Kasumi-1 (cell line): ENCODE measurements at regions not wholly inside any gene's neighbourhood (a gene's known extent, or its start where the extent isn't known, plus 50 kb on each side); places are given as distances from the start of the nearest gene placed in this dataset.
"Not testable (repeated sequence)": the region's sequence is repeated elsewhere in the genome, so short reads cannot be mapped to it uniquely, and the experiment has no call there.

Experiments
- DNase-seq, 2 experiments: peaks; one replicate each; lab custom pipeline; 2025; lab: John Stamatoyannopoulos, UW

DNA sequence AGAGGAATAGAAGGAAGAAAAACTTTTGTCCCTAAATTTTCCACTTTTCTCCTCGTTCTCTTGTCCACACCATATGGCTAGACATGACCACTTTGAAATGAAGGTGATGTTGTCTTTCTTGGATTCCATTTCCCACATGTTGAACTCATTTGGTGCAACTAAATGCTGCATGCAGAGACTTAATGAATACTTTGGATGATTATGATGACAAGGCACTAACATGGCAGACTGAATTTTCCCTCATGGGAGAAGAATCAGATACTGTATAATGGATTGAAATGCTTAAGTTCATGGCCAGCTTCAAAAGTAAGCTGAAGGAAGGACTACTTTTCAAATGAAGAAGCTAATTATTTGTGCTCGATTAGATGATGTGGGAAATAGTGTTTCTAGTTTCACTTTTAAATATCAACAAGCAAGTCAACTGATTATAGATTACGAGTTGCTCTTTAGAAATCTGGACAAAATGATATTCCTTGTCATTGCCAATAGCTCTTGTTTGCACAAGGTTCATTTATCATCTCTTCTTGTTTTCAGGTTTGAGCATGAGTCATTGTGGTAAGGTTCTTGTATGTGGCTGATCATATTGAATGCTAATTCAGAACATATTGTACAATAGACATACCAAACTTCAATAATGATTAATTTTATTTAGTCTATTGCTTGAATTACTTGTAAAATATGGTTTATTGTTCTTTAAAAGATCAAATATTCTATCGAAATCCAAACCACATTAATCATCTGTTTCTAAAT, 501.3 kb upstream of the FTMT start:
- no peak for DNase-seq

DNA sequence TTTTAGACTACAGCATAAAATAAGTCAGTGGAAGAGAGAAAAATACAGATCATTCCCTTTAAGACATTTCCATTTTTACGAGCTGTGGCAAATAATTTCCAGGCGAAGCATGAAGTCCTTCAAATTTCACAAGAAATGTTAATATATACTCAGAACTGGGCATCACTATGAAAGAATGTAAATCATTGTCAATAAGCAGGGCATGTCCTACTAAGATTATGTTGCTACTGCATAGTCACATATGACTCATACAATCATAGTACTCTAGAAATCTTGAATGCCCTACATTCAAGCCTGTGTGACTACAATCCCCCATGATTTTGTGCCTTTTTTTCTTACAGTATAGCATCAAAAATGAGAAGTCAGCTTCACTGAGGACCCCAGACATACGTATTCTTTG, 485.2 kb upstream of the FTMT start:
- no peak for DNase-seq

DNA sequence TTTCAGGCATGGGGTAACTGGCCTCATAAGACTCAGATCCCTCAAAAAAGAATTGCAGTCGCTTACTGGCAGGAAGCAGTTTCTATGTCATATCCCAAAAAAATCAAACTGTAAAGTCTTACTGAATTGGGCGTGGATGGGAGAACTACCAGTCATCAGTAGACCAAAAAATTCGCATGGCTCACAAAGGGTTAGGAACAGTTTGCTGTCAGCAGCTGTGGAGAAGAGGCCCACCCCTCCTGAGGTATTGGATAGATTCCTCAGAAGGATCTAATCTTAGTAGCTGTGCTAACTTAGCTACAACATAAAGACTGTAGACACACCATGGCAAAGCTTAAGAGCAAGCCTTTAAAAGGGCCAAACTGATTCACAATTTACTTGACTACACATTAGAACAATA, 478.3 kb upstream of the FTMT start:
- DNase-seq = no peak

DNA sequence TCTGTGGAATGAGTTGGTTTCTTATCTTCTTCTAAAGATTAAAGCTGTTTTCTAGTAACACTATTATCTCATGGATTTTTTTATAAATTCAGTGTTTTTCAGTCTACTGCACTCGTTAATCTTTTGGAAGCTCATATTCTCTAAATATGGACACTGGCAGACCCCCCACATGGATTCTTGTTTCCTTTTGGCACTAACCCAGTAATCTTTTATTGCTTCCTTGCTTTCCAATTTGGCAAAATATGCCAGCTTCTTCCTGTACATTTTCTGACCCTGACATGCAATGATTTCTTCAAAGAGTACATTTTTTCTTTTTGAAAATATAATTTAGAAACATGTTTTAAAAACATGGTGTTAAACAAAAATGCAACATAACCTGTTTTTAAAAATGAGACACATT, 474.2 kb upstream of the FTMT start:
- DNase-seq = no peak

DNA sequence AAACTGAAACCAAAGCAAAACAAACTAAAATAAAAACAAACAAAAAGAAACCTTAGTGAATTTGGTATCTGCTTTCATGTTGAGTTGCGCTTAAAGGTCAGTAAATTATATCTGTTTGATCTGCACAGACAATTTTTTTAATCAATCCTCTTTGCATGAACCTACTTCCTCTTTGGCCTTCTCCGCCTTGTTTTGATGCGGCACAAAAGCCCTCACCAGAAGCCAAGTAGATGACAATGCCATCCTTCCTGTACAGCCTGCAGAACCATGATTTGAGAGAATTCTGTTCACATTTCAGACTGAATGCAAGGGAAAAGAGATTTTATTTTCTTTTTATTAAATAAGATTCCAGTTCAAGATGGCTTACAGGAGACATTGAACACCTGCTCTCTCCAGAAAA, 473.6 kb upstream of the FTMT start:
- peak; percentile 41 to 55 for DNase-seq

DNA sequence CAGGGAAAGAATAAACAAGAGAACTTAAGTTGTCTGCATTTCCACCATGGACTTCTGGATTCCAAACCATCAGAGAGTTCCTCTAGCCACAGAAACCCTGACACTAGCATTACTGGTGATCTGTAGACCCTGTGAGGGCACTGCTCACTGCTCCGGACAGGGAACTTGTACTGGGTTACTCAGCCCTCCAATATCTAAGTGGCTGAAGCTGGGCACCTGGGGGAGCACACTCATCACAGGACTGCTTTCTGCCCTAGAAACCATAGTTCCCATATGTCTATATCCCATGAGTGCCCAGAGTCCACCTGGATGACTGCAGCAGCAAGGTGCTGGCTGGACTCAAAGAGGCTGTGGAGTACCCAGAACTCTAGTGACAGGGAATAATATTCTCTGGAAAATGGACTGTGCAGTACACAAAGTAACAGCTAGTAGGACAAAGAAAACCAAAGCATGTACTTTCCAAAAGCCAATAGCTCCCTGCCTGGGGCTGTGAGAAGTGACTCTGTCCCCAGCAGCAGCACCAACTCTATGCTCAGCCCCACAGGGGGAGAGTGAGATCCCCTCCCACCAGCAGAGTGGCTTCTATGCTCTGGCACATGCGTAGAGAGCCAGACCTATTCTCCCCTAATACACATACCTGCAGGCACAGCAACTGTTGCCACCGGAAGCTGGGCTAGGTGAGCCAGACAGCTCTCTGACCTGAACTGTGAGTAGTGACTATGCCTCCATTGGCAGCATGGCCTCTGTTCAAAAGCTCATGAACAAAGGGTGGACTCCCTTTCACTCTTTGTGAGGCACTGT, 472.9 kb upstream of the FTMT start:
- no peak for DNase-seq

DNA sequence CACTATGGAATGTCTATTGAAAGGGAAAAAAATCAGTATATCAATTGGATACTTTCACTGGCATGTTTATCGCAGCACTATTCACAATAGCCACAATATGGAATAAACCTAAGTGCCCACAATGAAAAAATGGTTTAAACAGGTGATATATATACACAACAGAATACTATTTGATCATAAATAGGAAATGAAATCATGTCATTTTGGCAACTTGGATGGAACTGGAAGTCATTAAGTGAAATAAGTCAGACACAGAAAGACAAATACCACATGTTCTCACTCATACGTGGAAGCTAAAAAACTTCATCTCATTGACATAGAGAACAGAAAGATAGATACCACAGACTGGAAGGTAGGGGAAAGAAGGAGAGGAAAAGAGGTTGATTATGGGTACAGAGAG, 471.6 kb upstream of the FTMT start:
- no peak for DNase-seq

DNA sequence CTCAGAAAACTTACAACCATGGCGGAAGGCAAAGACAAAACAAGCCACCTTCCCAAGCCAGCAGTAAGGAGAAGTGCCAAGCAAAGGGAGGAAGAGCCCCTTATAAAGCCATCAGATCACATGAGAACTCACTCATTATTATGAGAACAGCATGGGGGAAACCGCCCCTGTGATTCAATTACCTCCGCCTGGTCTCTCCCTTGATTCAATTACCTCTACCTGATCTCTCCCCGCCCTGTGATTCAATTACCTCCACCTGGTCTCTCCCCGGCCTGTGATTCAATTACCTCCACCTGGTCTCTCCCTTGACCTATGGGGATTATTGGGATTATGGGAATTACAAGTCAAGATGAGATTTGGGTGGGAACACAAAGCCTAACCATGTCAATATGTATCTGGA, 467.3 kb upstream of the FTMT start:
- DNase-seq = no peak

DNA sequence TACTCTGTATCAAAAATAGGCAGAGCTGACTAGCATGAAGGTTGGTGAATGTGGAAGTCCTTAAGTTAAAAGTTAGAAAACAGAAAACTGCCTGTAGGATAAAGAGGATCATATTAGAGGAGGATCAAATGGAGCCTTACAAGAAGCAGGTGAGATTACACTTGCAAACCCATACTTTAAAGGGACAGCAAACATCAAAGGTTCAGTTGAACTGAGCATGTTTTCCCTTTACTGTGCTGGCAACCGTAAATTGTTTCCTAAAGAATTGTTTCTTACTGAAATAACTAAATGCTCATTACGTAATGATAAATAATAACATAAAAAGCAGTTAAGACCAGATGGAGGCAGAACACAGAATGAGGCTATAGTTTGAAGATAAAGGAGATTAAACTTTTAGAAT, 465.3 kb upstream of the FTMT start:
- no peak for DNase-seq

DNA sequence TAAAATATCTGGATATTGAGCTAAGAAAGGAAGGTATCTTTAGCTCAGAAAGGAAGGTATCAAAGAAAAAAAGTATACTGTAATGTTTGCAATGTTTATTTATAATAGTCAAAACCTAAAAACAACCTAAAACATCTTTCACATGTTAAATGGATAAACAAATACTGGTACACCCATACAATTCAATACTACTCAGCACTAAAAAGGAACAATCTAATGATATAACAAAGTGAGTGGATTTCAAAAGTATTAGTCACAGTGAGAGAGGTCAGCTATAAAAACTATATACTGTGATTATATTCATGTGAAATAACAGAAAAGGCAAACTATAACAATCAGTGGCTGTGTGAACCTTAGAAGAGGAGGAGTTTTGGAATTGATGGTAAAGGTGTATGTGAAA, 455.0 kb upstream of the FTMT start:
- DNase-seq = no peak

DNA sequence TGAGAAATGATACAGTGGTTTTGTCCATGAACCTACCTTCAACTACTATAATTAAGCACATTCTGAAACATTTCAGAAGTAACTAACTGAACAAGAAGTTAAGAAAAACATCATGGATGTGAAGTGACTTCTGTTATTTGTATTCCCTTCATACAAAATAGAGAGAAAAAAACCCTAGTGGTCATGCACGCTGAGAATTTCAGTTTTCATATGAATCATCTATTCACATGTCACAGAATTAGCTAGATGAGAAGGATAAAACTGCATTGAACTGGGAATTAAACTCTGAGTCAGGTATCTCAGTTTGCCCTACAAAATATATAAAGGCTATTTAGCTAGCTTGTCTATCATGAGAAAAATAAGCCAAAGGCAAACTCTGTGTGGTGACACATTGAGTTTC, 451.8 kb upstream of the FTMT start:
- no peak for DNase-seq

DNA sequence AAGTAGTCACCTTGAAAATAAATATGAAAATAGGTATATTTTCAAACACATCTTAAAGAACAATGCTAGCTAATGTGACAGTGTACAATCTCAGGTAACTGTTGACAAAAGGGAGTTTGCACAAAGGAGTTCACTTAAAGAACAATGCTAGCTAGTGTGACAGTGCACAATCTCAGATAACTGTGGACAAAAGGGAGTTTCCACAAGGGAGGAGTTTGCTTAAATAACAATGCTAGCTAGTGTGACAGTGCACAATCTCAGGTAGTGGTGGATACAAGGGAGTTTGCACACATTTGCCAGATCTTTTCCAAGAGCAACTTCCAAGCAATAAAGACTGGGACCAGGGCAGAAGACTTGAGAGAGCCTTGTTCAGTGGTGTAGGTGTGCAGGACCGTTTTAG, 442.9 kb upstream of the FTMT start:
- no peak for DNase-seq

DNA sequence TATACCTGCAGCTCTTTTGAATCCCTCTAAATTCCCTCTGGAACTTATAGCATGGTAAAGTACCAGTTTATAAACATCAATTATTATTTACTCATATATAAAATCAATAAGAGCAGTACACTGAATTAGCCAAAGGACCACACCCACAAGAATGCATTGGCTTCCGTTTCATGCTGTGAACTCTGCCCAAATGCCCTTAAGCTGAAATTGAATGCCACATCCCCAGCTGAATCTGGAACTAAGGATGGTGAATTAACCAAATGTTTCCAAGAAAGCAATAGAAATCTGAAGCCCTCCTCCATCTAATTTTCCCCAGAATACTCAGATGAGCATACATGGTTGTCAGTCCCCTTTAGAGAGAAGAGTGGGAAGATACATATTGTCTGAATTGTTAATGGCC, 436.4 kb upstream of the FTMT start:
- no peak for DNase-seq

DNA sequence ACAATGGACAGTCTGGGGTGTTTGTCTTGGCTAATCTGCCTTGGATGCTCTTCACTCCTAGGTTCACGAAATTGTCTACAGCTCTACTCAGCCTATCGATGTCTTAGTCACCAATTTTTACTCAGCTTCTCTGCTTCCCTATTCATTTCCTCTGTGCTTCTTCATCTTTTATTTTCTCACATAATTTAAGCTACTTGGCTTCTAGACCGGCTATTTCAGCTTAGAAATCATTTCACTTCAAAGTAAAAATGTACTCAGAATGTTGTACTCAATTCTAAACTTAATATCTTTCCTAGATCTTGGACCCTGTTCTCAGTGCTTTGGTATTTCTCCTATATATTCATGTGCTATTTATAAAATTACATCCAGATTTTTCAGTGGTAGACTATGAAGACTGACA, 430.0 kb upstream of the FTMT start:
- no peak for DNase-seq

DNA sequence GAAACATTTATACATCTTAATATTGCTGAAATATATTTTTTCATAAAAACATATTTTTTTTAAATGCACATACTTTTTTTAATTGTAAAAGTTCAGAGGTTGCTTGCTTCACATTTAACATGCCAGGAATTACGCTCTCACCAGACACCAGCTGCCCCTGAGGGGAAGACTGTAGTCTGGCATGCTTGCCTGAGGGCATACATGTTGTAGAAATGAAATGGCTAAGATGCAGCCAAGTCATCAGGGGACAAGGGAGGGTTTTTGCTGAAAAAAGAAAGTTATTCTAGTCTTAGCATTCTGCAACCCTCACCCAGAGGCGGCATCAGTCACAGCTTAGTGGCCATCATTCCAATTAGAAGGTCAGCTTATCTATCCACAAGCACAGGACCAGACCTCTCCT, 426.7 kb upstream of the FTMT start:
- no peak for DNase-seq

DNA sequence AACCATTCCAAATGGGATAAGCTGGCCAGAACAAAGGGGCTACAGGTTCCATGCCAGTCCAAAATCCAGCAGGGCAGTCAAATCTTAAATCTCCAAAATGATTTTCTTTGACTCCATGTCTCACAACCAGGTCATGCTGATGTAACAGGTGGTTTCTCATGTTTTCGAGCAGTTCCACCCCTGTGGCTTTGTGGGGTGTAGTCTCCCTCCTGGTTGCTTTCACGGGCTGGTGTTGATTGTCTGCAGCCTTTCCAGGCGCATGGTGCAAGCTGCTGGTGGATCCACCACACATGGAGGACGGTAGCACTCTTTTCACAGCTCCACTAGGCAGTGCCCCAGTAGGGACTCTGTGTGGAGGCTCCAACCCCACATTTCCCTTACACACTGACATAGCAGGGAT, 425.5 kb upstream of the FTMT start:
- DNase-seq = no peak

DNA sequence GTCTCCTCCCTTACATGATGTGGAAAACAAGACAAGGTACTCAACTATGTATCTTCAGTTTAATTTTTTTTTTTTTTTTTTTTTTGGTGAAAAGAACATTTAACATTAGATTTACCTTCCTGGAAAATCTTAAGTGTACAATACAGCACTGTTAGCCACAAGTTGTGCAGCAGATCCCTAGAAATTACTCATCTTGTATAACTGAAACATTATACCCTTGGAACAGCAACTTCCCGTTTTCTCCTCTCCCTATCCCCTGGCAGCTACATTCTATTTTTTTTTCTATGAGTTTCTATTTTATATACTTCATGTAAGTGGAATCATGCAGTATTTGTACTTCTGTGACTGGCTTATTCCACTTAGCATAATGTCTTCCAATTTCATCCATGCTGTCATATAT, 421.9 kb upstream of the FTMT start:
- DNase-seq = peak; percentile 76 to 91

DNA sequence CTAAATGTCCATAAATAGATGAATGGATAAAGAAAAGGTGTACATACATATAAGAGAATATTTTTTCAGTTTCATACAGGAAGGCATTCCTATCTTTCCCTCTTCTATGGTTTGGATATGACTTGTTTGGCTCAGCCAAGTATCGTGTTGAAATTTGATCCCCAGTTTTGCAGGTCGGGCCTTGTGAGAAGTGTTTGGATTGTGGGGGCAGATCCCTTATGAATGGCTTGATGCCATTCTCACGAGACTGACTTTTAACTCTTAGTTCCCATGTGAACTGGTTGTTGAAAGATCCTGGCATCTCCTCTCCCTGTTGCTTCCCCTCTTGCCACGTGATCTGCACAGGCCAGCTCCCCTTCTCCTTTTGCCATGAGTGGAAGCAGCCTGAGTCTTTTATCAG, 421.1 kb upstream of the FTMT start:
- DNase-seq = peak; percentile 4 to 21

DNA sequence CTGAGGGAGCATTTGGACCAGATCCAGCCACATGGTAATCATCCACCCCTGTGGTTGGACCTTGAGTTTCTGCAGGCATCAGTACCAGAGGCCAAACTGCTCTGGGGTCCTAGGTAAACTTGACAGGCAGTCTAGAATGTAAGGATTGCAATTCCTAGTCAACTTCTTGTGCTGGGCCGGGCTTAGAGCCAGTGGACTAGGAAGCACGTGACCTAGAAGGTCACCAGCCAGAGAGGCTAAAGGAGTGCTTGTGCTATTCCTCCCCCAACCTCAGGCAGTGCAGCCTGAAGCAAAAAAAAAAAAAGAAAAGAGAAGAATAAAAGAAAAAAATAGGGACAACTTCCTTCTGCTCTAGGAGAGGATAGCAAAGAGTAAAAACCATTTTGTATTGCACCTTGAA, 406.2 kb upstream of the FTMT start:
- no peak for DNase-seq

DNA sequence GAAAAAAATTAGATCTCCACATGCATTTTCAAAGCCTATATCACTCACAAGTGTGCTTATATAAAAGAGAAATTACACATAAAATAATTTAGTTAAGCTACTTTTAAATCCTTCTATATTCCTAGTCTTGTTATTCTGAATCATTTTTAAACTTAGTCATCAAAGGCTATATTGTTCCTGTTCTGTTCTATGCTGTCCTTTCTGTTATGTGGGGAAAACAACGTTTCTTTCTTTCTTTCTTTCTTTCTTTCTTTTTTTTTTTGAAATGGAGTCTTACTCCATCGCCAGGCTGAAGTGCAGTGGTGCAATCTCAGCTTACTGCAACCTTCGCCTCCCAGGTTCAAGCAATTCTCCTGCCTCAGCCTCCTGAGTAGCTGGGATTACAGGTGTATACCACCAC, 389.2 kb upstream of the FTMT start:
- no peak for DNase-seq

DNA sequence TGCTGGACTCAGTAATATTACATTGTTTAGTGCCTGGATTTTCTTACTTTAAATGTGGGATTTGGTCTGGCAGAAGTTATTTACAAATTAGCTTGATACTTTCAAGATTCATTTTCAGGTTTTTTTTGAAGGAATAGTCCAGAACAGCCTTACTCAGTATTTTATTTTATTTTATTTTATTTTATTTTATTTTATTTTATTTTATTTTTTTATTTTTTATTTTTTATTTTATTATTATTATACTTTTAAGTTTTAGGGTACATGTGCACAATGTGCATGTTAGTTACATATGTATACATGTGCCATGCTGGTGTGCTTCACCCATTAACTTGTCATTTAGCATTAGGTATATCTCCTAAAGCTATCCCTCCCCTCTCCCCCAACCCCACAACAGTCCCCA, 380.5 kb upstream of the FTMT start:
- not testable (repeated sequence) for DNase-seq

DNA sequence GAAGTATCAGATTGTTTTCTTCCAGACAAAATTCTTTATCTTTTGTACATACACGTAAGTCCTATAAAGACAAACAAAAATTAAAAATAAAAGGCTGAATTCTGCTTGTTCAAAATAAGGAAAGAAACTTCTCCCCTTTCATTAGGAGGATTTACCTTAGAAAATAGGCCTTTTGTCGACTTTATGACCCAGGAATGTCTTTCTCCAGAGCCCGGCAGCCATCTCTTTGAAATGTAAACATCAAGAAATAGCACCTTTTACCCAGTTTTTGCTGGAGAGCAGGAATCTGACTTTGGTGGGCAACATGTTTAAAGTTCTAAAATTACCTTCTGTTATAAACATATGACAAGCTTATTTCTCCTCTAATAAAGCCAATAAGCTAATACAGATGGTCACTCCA, 373.0 kb upstream of the FTMT start:
- DNase-seq = no peak

DNA sequence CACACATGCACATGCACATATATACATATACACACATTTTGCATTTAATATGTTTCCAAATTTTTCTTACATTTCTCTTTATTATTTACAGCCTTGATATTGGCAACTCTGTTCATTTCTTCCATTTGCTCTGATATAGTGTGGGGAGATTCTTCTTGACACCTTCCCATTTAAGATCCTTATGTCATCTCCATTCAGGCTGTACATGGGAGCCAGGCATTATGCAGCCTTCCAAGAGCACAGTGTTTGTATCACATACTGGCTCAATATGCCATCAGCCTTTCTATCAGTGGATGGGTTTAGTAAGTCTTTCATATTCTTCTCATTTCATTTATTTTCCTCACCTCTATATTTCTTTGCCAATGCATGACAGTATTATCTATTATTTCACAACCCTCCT, 372.3 kb upstream of the FTMT start:
- no peak for DNase-seq

DNA sequence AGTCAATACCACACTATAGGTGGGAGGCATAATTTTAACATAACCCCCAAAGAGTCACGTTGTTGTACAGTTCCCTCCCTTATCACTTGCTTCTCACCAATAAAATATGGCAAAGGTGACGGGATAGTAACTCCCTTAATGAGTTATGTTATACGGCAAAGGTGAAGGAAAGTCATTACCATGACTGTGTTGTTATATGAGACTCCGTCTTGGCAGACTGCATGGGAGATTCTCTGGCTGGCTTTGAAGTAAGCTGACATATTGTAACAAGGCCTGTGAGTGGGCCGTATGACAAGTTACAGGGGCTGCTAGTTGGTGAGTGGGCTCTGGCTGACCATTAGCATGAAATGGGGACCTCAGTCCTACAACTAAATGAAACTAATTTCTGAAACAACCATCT, 366.4 kb upstream of the FTMT start:
- DNase-seq = no peak
